Stomach (tissue), 8 donors: ENCODE measurements at regions not wholly inside any gene's neighbourhood (a gene's known extent, or its start where the extent isn't known, plus 50 kb on each side); places are given as distances from the start of the nearest gene placed in this dataset.

Source experiments
- DNase-seq, 2 donors: peaks; one replicate each; pipeline versions ENCODE4 v3.0.0 to v3.0.0-alpha.2; 2013 to 2019
- H3K27ac ChIP-seq, 5 donors: fragments of 200-600 bp in 4 of 5; sonication (generic) in 4 of 5; one replicate each; pipeline ENCODE4 v1.5.1; 2013 to 2019; ENCODE audit warnings: mild to moderate bottlenecking in 1 of 5, moderate library complexity in 1 of 5
- H3K27me3 ChIP-seq, 3 donors: fragments of 200-600 bp; sonication (generic); one replicate each; pipeline ENCODE4 v1.5.1; 2017 to 2019; ENCODE audit warnings: mixed run types in 1 of 3
- H3K36me3 ChIP-seq, 4 donors: fragments of 200-600 bp; sonication (generic); 1 replicate in 3 of 4; 2 replicates in 1 of 4; pipeline ENCODE4 v1.5.1; 2016 to 2019
- H3K4me1 ChIP-seq, 4 donors: fragments of 200-600 bp; sonication (generic); one replicate each; pipeline ENCODE4 v1.5.1; 2016 to 2019
- H3K4me3 ChIP-seq, 4 donors: fragments of 200-600 bp; sonication (generic) in 3 of 4; one replicate each; pipeline ENCODE4 v1.5.1; 2016 to 2019; ENCODE audit warnings: mild to moderate bottlenecking in 1 of 4
- H3K9me3 ChIP-seq, 4 donors: fragments of 200-600 bp; sonication (generic); one replicate each; pipeline ENCODE4 v1.5.1; 2016 to 2019
- EP300 ChIP-seq: sonication (generic); formaldehyde crosslinking; IDR thresholded peaks from one replicate; pipeline ENCODE4 v1.6.1; 2017; ENCODE audit warnings: antibody characterized with exemption
- POLR2AphosphoS5 ChIP-seq, 3 donors: sonication (generic); formaldehyde crosslinking; IDR thresholded peaks; one replicate each; pipeline ENCODE4 v1.6.1; 2016; ENCODE audit warnings: antibody characterized with exemption in 3 of 3
- WGBS, 5 donors: extraction: QIAGEN DNeasy Blood & Tissue Kit in 3 of 5; methylation state at CpG; one replicate each; pipeline versions ENCODE4 v1.1.5 to v1.1.7; 2013 to 2018; 5-methylcytosine and 5-hydroxymethylcytosine counted together
- intact Hi-C: fragments of 100-400 bp; cut with DNase I; formaldehyde crosslinking; loops from one replicate; pipeline ENCODE4 v1.15.1; 2023; ENCODE audit warnings: low total_unique reads
- donor health status: healthy with polysubstance abuse.
- donor health status: Bipolar disorder and iron deficiency.
- donor health status: healthy.

- no peak overlapping the region for H3K27ac ChIP-seq
- 51 to 86% (median 73%) methylated on average over 2 of the region's 2 CpGs for WGBS, 5 donors
- no peak for DNase-seq
- H3K27me3 ChIP-seq: no peaks in the 10 kb centered on the region
- H3K4me3 ChIP-seq: no peak overlapping the region
- intact Hi-C loops: loop anchor here (10.0 kb wide), 1 partner anchor 635 kb away; no protein-coding TSS in a partner anchor
- no peaks in the 10 kb centered on the region for H3K4me1 ChIP-seq
- no peaks in the 10 kb centered on the region for H3K9me3 ChIP-seq
- no peaks in the 10 kb centered on the region for H3K36me3 ChIP-seq
- TF ChIP-seq EP300 (no peak), POLR2AphosphoS5 (IDR thresholded peaks at IDR 0.05) (no peak)
Observed at GRCh38 chr7:112400141-112400540, 50.1 kb upstream of the IFRD1 start.
